Natural killer cell treated with Interleukin-12 subunit alpha and Interleukin-12 subunit beta and Interleukin-15 and Interleukin-18, amount 100 ng/mL, for 72 hours (primary cell): ENCODE measurements at regions not wholly inside any gene's neighbourhood (a gene's known extent, or its start where the extent isn't known, plus 50 kb on each side); places are given as distances from the start of the nearest gene placed in this dataset.

Experiments
- ATAC-seq, 2 donors: fragments of 150-1000 bp; cut with Tn5 transposase in 1 of 2; sonication (Bioruptor Pico), chemical (Tn5 transposase) in 1 of 2; 2 replicates each; pipeline ENCODE4 v1.10.0; 2021
- DNase-seq: peaks from one replicate; pipeline ENCODE4 v3.0.0; 2022; ENCODE audit warnings: low spot score
- H3K27ac Mint-ChIP-seq, 2 donors: 1 replicate in 1 of 2; 2 replicates in 1 of 2; pipeline ENCODE4 v1.8.0; 2022; ENCODE audit warnings: mixed read lengths in 2 of 2, mild to moderate bottlenecking in 1 of 2, moderate library complexity in 1 of 2
- H3K27me3 Mint-ChIP-seq, 2 donors: 1 replicate in 1 of 2; 2 replicates in 1 of 2; pipeline ENCODE4 v1.8.0; 2022; ENCODE audit warnings: mixed read lengths in 2 of 2
- H3K36me3 Mint-ChIP-seq: one replicate; pipeline ENCODE4 v1.8.0; 2022; ENCODE audit warnings: mixed read lengths
- H3K4me1 Mint-ChIP-seq, 2 donors: 1 replicate in 1 of 2; 2 replicates in 1 of 2; pipeline ENCODE4 v1.8.0; 2022; ENCODE audit warnings: low read depth in 2 of 2, mixed read lengths in 2 of 2, mild to moderate bottlenecking in 1 of 2
- H3K4me3 Mint-ChIP-seq: one replicate; pipeline ENCODE4 v1.8.0; 2022; ENCODE audit warnings: mixed read lengths
- H3K9me3 Mint-ChIP-seq: 2 replicates; pipeline ENCODE4 v1.8.0; 2022; ENCODE audit warnings: mixed read lengths

DNA sequence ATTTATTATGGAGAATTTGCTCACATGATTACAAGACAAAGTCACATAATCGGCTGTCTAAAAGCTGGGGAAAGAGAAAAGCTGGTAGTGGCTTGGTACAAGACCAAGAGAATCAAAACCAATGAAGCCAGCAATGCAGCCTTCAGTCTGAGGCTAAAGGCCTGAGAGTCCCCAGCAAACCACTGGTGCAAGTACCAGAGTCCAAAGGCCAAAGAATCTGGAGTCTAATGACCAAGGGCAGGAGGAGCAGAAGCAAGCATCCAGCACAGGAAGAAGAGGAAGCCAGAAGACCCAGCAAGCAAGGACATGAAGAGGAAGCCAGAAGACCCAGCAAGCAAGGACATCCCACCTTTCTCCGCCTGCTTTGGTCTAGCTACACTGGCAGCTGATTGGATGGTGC, 250.6 kb upstream of the SALL1 start:
- no peaks in the 10 kb centered on the region for H3K36me3 Mint-ChIP-seq
- H3K9me3 Mint-ChIP-seq, result peaks cover 6% of the 10 kb centered on the region
- no peak overlapping the region for H3K4me3 Mint-ChIP-seq
- no peak overlapping the region for H3K27ac Mint-ChIP-seq
- no peaks in the 10 kb centered on the region for H3K27me3 Mint-ChIP-seq
- DNase-seq, result no peak
- ATAC-seq, result no peak
- H3K4me1 Mint-ChIP-seq, result no peaks in the 10 kb centered on the region

DNA sequence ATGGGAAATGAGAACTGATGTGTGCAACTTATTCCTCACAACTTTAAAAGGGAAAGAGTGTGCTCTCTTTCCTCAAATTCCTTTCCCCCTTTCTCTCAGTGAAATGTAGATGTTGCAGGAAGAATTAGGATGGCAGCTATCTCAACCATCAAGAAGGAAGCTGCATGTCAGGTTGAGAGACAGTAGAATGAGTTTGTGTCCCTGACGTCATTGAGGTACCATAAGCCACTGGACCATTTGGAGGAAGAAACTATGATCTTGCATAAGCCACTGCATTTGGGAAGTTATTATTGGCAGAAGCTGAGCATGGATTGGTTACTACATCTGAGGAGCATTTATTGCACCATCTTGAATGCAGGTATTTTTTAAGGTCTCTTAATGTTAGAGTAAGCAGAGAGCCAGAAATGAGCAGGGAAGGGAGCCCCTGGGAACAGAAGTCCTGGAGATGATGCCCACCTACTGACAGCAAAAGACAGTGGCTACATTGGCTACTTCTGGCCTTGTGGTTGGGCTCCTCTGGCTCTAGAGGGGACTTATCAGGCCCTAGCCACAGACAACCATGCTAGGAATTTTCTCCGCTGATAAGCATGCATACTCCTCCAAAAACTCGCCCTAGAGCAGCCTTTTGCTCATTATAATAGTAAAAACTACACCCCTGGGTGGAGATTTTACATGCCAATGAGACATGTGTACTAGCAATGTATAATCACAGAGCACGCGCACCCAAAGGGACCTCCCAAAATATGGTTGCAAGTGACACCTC, 249.0 kb upstream of the SALL1 start:
- ATAC-seq (no peak), DNase-seq (no peak)
- no peaks in the 10 kb centered on the region for H3K27me3 Mint-ChIP-seq
- H3K27ac Mint-ChIP-seq, result no peak overlapping the region
- no peak overlapping the region for H3K4me3 Mint-ChIP-seq
- no peaks in the 10 kb centered on the region for H3K4me1 Mint-ChIP-seq
- peaks cover 6% of the 10 kb centered on the region for H3K9me3 Mint-ChIP-seq
- no peaks in the 10 kb centered on the region for H3K36me3 Mint-ChIP-seq

DNA sequence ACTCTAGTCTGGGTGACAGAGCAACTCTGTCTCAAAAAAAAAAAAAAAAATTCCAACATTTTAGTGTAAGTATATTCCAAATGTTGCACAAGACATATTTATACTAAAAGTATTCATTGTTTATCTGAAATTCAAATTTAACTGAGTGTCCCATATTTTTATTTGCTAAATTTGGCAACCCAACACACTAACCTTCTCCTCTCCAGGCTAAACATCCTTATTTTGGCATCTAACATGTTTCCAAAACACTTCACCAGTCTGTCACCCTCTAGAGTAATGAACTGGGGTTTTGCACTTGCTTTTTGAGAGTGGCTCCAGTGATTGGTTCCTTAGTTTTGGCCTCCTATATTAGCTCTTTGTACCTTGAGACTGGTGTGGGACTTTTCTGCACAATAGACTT, 243.4 kb upstream of the SALL1 start:
- DNase-seq (no peak), ATAC-seq (no peak)
- H3K9me3 Mint-ChIP-seq, result no peaks in the 10 kb centered on the region
- peaks cover 0 to 3% of the 10 kb centered on the region in 2 donors for H3K27me3 Mint-ChIP-seq
- H3K4me1 Mint-ChIP-seq, result no peaks in the 10 kb centered on the region
- H3K4me3 Mint-ChIP-seq, result no peak overlapping the region
- no peak overlapping the region for H3K27ac Mint-ChIP-seq
- H3K36me3 Mint-ChIP-seq, result no peaks in the 10 kb centered on the region

DNA sequence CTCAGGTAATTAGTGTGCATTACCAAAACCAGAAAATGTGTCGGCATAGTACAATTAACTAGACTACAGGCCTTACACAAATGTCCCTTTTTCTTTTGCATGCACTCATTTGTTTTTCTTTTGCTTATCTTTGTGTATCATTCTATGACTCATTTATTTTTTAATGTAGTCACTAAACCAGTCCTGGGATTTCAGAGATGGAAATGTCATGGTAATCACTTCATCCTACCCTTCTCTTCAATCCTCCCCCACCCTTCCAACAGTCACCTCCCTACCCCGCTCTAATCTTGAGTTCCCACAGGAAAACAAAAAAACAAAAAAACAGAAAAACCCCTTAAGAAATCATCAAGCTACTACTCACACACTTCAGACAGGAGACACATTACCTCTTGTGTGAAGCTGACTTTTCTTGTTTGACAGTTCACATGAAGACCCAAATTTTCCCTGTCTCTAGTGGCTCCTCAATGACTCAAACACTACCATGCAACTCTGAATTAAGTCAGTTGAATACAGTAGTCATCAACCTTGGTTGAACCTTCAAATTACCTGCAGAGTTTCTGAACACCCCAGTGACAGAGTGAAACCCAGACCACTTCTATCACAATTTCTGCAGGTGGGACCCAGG, 242.4 kb upstream of the SALL1 start:
- H3K36me3 Mint-ChIP-seq, result no peaks in the 10 kb centered on the region
- H3K27ac Mint-ChIP-seq, result no peak overlapping the region
- H3K9me3 Mint-ChIP-seq, result no peaks in the 10 kb centered on the region
- H3K4me3 Mint-ChIP-seq, result no peak overlapping the region
- no peaks in the 10 kb centered on the region for H3K4me1 Mint-ChIP-seq
- DNase-seq (no peak), ATAC-seq (no peak)
- H3K27me3 Mint-ChIP-seq, result peaks cover 0 to 3% of the 10 kb centered on the region in 2 donors

DNA sequence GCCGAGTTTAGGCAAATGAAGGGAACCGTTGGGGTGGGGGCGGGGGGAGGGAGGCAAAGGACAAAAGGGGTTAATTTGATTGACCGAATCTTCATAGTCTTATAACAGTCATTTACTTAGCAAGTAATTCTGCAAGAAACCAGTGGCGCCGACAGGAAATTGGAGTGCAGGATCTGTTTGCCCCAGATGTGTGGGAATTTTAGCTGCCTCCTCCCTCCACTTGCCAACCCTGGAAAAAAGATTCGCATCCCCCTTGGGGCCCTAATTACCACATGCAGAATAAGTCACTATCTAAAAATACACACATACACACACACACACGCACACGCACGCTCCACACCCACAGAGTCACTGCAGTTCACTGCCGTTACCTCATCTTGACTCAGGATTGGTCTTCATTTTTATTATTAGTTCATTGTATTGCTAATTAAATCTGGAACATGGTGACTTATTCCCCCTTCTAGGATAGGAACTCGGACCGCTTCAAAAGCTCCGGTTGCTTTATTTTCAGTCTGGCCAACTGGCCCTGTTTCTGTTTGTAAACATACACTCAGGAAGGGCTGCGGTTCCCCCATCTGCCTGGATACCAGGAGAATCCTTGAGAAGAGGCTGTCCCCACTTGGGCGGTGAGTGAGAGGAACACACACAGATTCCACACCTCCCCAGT, 241.6 kb upstream of the SALL1 start:
- Mint-ChIP-seq H3K9me3 (no peaks in the 10 kb centered on the region), H3K4me3 (no peak overlapping the region), H3K4me1 (no peaks in the 10 kb centered on the region), H3K27ac (no peak overlapping the region), H3K36me3 (no peaks in the 10 kb centered on the region), H3K27me3 (peaks cover 0 to 3% of the 10 kb centered on the region in 2 donors)
- ATAC-seq (no peak), DNase-seq (no peak)

DNA sequence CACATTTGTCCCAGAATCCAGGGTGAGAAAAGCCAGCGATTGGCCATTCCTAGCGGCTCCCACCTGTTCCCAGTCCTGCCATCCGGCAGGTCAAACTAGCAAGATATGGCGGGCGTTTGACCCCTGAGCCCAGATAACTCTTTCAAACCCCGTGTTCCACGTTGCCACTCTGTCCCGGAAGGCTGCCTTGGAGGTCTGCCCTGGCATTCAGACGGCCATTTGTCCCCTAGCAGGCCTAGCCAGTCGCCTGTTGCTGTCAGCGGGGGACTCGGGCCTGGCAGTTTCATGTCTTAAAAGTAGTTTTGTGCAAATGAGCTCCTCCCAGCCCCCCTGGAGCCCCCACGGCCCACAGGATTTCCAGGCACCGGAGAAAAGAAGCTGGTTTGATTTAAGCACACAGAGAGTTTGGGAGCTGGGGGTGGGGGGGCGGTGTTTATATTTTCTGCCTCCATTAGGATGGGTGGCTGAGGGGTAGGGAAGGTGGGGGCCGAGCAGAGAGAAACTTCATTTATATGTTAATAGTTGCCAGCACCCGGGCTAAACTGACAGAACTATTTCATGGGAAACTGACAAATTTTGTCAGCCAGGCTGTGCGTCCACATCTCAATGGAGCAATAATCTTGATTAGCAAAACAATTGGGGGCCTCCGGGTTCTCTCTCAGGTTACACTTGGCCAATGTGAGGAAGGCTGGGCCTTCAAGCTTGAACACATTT, 240.9 kb upstream of the SALL1 start:
- no peaks in the 10 kb centered on the region for H3K36me3 Mint-ChIP-seq
- peaks cover 0 to 3% of the 10 kb centered on the region in 2 donors for H3K27me3 Mint-ChIP-seq
- no peak for DNase-seq
- H3K27ac Mint-ChIP-seq, result no peak overlapping the region
- H3K4me1 Mint-ChIP-seq, result no peaks in the 10 kb centered on the region
- no peak overlapping the region for H3K4me3 Mint-ChIP-seq
- no peak for ATAC-seq
- no peaks in the 10 kb centered on the region for H3K9me3 Mint-ChIP-seq

DNA sequence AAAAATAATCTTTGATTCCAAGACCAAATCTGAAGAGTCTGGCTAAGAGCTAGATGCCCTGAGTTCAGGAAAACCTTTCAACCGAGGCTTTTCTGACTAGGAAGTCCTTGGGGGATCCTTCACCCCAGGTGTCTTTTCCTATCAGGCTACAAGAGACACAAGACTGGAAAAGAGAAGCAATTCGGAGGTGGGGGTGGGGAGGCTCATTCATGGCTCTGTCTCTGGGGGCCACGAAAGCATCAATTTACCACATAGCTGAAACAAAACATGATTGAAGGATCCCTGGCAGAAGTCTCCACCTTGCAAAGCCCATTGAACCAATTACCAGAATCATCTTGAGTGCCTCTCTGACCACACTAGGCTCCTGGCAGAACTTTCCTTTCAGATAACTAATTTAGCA, 239.8 kb upstream of the SALL1 start:
- H3K9me3 Mint-ChIP-seq, result peaks cover 7% of the 10 kb centered on the region
- no peaks in the 10 kb centered on the region for H3K4me1 Mint-ChIP-seq
- ATAC-seq (no peak), DNase-seq (no peak)
- H3K27me3 Mint-ChIP-seq, result peaks cover 0 to 3% of the 10 kb centered on the region in 2 donors
- H3K36me3 Mint-ChIP-seq, result no peaks in the 10 kb centered on the region
- H3K27ac Mint-ChIP-seq, result no peak overlapping the region
- H3K4me3 Mint-ChIP-seq, result no peak overlapping the region

DNA sequence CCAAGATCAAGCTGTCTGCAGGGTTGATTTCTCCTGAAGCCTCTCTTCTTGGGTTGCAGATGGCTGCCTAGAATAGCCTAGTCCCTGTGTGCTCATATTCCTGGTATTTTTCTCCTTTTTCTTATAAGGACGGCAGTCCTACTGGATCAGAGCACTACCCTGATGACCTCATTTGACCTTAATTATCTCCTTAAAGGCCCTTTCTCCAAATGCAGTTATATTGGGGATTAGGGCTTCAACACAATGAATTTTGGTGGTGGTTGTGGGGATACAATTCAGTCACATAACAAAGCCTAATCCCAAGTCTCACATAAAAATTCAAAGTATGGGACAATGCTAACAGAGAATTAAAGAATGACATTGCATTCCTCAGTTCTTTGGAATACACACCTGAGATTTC, 238.8 kb upstream of the SALL1 start:
- DNase-seq (no peak), ATAC-seq (no peak)
- Mint-ChIP-seq H3K36me3 (no peaks in the 10 kb centered on the region), H3K4me1 (no peaks in the 10 kb centered on the region), H3K4me3 (no peak overlapping the region), H3K27ac (no peak overlapping the region), H3K27me3 (peaks cover 0 to 3% of the 10 kb centered on the region in 2 donors), H3K9me3 (peaks cover 7% of the 10 kb centered on the region)

DNA sequence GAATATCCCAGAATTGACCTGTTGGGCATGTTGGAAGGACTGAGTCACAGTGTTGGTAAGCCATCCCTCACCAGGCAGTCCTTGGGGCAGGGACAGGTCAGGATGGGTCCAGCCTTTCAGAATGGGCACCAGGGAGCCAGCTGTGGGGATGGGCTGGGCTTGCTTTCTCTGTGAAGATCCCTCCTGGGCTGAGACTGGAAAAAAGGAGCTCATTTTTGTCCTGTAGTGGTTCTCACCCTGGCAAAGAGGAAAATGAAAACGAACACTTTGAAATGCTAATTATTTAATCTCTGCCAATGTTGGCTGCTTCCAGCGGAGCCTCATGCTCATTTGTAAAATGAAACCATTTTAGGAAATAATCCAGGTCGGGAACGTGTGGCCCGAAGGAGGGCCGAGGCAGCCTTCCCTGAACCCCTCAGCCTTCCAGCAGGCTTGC, 237.5 kb upstream of the SALL1 start:
- Mint-ChIP-seq H3K4me1 (no peaks in the 10 kb centered on the region), H3K9me3 (peaks cover 11% of the 10 kb centered on the region), H3K27me3 (peaks cover 0 to 3% of the 10 kb centered on the region in 2 donors), H3K36me3 (no peaks in the 10 kb centered on the region), H3K4me3 (no peak overlapping the region), H3K27ac (no peak overlapping the region)
- no peak for ATAC-seq
- no peak for DNase-seq

DNA sequence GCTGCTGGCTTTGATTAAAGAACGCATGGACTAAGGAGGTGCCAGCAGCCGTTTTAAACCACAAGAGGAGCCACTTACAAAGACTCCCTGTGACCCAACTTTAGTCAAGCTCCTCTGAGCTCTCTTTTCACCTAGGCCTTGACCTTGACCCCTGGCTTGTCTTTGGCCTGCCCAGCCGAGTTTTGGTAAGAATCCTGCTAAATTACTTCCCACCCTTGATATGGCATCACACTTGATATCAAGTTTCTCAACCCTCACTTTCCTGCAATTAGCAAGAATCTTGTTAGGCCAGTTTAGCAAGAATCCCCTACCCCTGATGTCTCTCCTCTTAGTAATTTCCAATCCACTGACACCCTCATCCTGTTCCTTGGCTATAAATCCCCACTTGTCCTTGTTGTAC, 232.8 kb upstream of the SALL1 start:
- no peaks in the 10 kb centered on the region for H3K4me1 Mint-ChIP-seq
- H3K36me3 Mint-ChIP-seq, result no peaks in the 10 kb centered on the region
- no peaks in the 10 kb centered on the region for H3K27me3 Mint-ChIP-seq
- no peak overlapping the region for H3K27ac Mint-ChIP-seq
- ATAC-seq, result no peak
- no peak overlapping the region for H3K4me3 Mint-ChIP-seq
- peaks cover 11% of the 10 kb centered on the region for H3K9me3 Mint-ChIP-seq
- DNase-seq, result no peak

DNA sequence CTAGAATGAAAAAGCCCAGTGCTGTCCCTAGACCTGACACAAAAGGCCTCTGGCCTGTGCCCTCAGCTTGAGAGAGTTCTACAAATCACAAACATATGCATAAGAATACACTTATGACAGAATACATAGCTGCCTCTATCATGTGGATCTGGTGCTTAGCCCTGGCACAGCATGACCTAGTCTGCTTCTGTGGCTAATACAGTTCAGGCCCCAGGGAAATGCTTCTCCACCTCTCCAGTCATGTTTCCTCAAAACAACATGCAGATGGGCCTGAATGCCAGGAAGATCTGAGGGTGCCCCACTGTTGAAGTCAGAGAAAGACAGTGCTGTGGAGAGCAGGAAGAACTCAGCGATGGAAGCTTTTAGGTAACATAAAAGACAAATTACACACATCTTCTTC, 231.9 kb upstream of the SALL1 start:
- no peaks in the 10 kb centered on the region for H3K27me3 Mint-ChIP-seq
- no peaks in the 10 kb centered on the region for H3K36me3 Mint-ChIP-seq
- H3K27ac Mint-ChIP-seq, result no peak overlapping the region
- H3K4me1 Mint-ChIP-seq, result no peaks in the 10 kb centered on the region
- DNase-seq (no peak), ATAC-seq (no peak)
- no peak overlapping the region for H3K4me3 Mint-ChIP-seq
- H3K9me3 Mint-ChIP-seq, result peaks cover 14% of the 10 kb centered on the region

DNA sequence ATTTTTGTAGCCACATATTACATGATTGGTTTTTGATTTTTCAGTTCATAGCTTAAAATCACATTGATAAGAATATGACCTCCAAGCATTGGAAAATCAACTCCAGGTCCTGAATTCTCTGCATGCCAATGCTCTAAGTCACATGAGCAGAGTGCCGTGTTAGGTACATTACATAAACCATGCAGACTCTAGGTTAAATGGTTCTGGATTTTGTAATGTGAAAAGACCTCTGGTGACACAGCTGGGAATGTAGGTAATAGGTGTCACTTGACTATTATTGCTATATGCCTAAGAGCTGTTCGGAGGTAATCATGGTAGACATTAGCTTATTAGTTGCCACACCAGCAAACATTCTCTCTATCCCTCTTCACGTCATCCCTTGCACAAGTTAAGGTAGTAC, 231.1 kb upstream of the SALL1 start:
- Mint-ChIP-seq H3K4me3 (no peak overlapping the region), H3K4me1 (no peaks in the 10 kb centered on the region), H3K27ac (no peak overlapping the region), H3K36me3 (no peaks in the 10 kb centered on the region), H3K27me3 (no peaks in the 10 kb centered on the region), H3K9me3 (peaks cover 14% of the 10 kb centered on the region)
- no peak for DNase-seq
- ATAC-seq, result no peak

DNA sequence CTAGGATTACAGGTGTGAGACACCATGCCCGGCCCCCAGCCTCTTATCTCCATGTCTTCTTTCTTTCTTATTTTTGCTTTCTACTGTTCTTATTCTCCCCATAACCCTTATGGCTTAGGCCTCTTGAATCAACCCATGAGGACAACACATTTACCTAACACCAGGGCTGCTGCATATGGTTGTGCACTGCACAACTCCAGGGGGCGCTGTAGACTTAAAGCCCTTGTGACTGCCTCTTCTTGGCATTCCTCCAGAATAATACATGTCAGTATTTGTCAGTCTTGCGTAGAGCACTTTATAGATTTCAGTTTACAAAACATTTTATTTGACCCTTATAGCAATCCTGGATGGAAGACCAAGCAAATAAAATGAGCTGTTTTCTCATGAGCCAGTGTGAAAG, 225.0 kb upstream of the SALL1 start:
- Mint-ChIP-seq H3K36me3 (no peaks in the 10 kb centered on the region), H3K4me1 (no peaks in the 10 kb centered on the region), H3K27ac (no peak overlapping the region), H3K9me3 (peaks cover 9% of the 10 kb centered on the region), H3K27me3 (no peaks in the 10 kb centered on the region), H3K4me3 (no peak overlapping the region)
- ATAC-seq (no peak), DNase-seq (no peak)

DNA sequence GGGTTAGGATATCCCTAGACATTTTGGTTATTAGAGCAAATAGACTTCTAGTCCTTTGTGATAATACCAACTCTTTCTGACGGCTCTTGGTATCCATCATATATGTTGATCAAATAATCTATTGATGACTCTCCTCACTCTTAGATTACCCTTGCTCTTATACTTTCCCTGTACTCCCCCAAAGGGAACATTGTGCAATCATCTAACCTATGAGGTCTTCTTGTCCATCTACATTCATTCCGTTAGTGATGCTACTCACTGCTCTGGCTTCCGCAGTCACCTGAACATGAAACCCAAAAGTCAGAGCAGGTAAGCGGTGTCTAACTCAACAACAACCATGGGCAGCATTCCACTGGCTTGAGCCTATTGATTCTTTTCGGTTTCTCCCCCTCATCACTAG, 223.7 kb upstream of the SALL1 start:
- DNase-seq, result no peak
- ATAC-seq, result no peak
- H3K27ac Mint-ChIP-seq, result no peak overlapping the region
- no peaks in the 10 kb centered on the region for H3K4me1 Mint-ChIP-seq
- no peaks in the 10 kb centered on the region for H3K27me3 Mint-ChIP-seq
- H3K9me3 Mint-ChIP-seq, result peaks cover 9% of the 10 kb centered on the region
- no peaks in the 10 kb centered on the region for H3K36me3 Mint-ChIP-seq
- H3K4me3 Mint-ChIP-seq, result no peak overlapping the region
